Fibroblast of skin of back (primary cell): ENCODE measurements at regions not wholly inside any gene's neighbourhood (a gene's known extent, or its start where the extent isn't known, plus 50 kb on each side); places are given as distances from the start of the nearest gene placed in this dataset.

Experiments used
- DNase-seq: peaks from one replicate; pipeline ENCODE4 v3.0.0-alpha.2; 2013

- DNase-seq = no peak
These were observed 168.4 kb upstream of the NPVF start for GRCh38 chr7:25396668-25397067.

- DNase-seq = no peak
These were observed 170.1 kb upstream of the NPVF start for GRCh38 chr7:25398418-25398817.

GRCh38 chr7:25399000-25399750 lies 170.9 kb upstream of the NPVF start:
- DNase-seq = no peak

- peak; percentile 7 for DNase-seq
These were observed 174.2 kb upstream of the NPVF start for GRCh38 chr7:25402532-25402931.

- no peak for DNase-seq
These were observed 177.4 kb upstream of the NPVF start for GRCh38 chr7:25405736-25406135.

- no peak for DNase-seq
These were observed 178.8 kb upstream of the NPVF start for GRCh38 chr7:25407053-25407452.

- no peak for DNase-seq
These were observed 179.9 kb upstream of the NPVF start for GRCh38 chr7:25408012-25408687.

GRCh38 chr7:25408876-25409275 lies 180.6 kb upstream of the NPVF start:
- DNase-seq = no peak

GRCh38 chr7:25409897-25410636 lies 181.8 kb upstream of the NPVF start:
- no peak for DNase-seq

- no peak for DNase-seq
These were observed 192.5 kb upstream of the NPVF start for GRCh38 chr7:25420771-25421170.

GRCh38 chr7:25424113-25424512 lies 195.8 kb upstream of the NPVF start:
- DNase-seq = no peak

GRCh38 chr7:25424855-25425254 lies 196.6 kb upstream of the NPVF start:
- DNase-seq = no peak

GRCh38 chr7:25427721-25428120 lies 199.4 kb upstream of the NPVF start:
- no peak for DNase-seq

- DNase-seq = no peak
These were observed 201.4 kb upstream of the NPVF start for GRCh38 chr7:25429731-25430130.

- DNase-seq = no peak
These were observed 202.1 kb upstream of the NPVF start for GRCh38 chr7:25430200-25430931.

- DNase-seq = no peak
These were observed 203.7 kb upstream of the NPVF start for GRCh38 chr7:25431956-25432450.

- DNase-seq = no peak
These were observed 204.5 kb upstream of the NPVF start for GRCh38 chr7:25432807-25433206.

GRCh38 chr7:25436413-25436812 lies 208.1 kb upstream of the NPVF start:
- no peak for DNase-seq

- no peak for DNase-seq
These were observed 209.0 kb upstream of the NPVF start for GRCh38 chr7:25437308-25437707.

GRCh38 chr7:25444991-25445390 lies 216.7 kb upstream of the NPVF start:
- DNase-seq = no peak

- DNase-seq = no peak
These were observed 220.0 kb upstream of the NPVF start for GRCh38 chr7:25448301-25448700.

- DNase-seq = no peak
These were observed 225.7 kb upstream of the NPVF start for GRCh38 chr7:25454020-25454419.

- no peak for DNase-seq
These were observed 226.3 kb upstream of the NPVF start for GRCh38 chr7:25454562-25455041.
